RKO (cell line): ENCODE measurements at regions not wholly inside any gene's neighbourhood (a gene's known extent, or its start where the extent isn't known, plus 50 kb on each side); places are given as distances from the start of the nearest gene placed in this dataset.

Source experiments
- DNase-seq: peaks from one replicate; pipeline ENCODE4 v3.0.0-alpha.2; 2016; ENCODE audit warnings: low spot score

- DNase-seq = no peak
Observed at GRCh38 chr1:118717893-118718292, 270.2 kb downstream of the TBX15 start.

GRCh38 chr1:118716775-118717174 lies 271.4 kb downstream of the TBX15 start:
- peak; percentile 11 for DNase-seq

GRCh38 chr1:118711356-118711755 lies 276.8 kb downstream of the TBX15 start:
- DNase-seq = no peak

- DNase-seq = no peak
Observed at GRCh38 chr1:118698911-118699310, 289.2 kb downstream of the TBX15 start.

GRCh38 chr1:118692143-118692542 lies 296.0 kb downstream of the TBX15 start:
- no peak for DNase-seq

GRCh38 chr1:118688891-118689290 lies 299.3 kb downstream of the TBX15 start:
- DNase-seq = no peak

GRCh38 chr1:118661769-118662320 lies 326.3 kb downstream of the TBX15 start:
- no peak for DNase-seq

- DNase-seq = no peak
Observed at GRCh38 chr1:118660769-118661168, 327.4 kb downstream of the TBX15 start.

- no peak for DNase-seq
Observed at GRCh38 chr1:118659646-118660045, 328.5 kb downstream of the TBX15 start.

- DNase-seq = no peak
Observed at GRCh38 chr1:118650107-118650807, 337.9 kb downstream of the TBX15 start.

- no peak for DNase-seq
Observed at GRCh38 chr1:118649369-118650106, 338.6 kb downstream of the TBX15 start.

- no peak for DNase-seq
Observed at GRCh38 chr1:118636004-118636403, 352.1 kb downstream of the TBX15 start.

- no peak for DNase-seq
Observed at GRCh38 chr1:118627435-118627834, 360.7 kb downstream of the TBX15 start.

GRCh38 chr1:118621839-118622238 lies 366.3 kb downstream of the TBX15 start:
- no peak for DNase-seq

GRCh38 chr1:118618618-118619340 lies 369.4 kb downstream of the TBX15 start:
- DNase-seq = no peak

GRCh38 chr1:118617916-118618315 lies 370.2 kb downstream of the TBX15 start:
- DNase-seq = no peak

GRCh38 chr1:118615066-118615465 lies 373.1 kb downstream of the TBX15 start:
- DNase-seq = no peak

- no peak for DNase-seq
Observed at GRCh38 chr1:118589238-118589846, 398.8 kb downstream of the TBX15 start.

- DNase-seq = no peak
Observed at GRCh38 chr1:118588566-118588965, 399.6 kb downstream of the TBX15 start.

- DNase-seq = no peak
Observed at GRCh38 chr1:118578276-118578675, 393.2 kb upstream of the SPAG17 start.

GRCh38 chr1:118575060-118575459 lies 390.0 kb upstream of the SPAG17 start:
- DNase-seq = no peak
